ENCODE measurements at regions not wholly inside any gene's neighbourhood (a gene's known extent, or its start where the extent isn't known, plus 50 kb on each side); places are given as distances from the start of the nearest gene placed in this dataset.
A peak's percentile ranks its signal among the peaks of the same experiment; 100 is the strongest.

DNA sequence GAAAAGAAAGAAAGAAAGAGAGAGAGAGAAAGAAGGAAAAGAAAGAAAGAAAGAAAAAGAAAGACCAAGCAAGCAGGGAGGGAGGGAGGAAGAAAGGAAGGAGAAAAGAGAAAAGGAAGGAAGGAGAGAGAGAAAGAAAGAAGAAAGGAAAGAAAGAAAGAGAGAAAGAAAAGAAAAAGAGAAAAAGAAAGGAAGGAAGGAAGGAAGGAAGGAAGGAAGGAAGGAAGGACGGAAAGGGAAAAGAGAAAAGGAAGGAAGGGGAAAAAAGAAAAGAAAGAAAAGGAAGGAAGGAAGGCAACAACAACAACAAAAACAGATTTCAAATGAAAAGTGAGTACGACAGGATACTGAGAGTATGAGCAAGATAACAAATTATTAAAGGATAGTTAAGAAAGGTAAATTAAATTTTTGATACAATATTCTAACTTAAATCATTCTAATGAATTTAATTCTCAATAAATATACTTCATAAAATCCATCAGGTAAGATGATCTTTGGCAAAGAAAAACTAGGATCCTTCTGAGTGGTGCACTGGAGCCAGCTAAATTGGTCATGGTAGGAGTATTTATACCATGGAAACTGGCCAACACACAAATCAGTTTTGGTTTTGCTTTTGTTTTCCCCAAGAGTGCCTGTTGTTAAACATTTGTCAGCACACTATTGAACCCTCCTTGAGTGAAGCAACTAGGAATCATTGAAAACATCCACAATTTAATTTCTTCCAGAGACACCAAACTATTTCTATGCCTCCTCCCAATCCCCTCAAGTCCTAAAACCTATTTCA lies 56.1 kb upstream of the DYRK2 start:
- H3K27ac ChIP-seq (ENCODE audit: control insufficient read depth, insufficient read depth): no peak overlapping the region
- H3K4me3 ChIP-seq: peak overlapping the region; percentile 30; the same call in 1 of the 2 replicates
- peak; percentile 45 for DNase-seq (ENCODE audit: low read depth, low spot score)

GRCh38 chr12:67593041-67593440 lies 55.5 kb upstream of the DYRK2 start:
- no peak for FAIRE-seq
- ChIA-PET CTCF (interaction anchor here (0.6 to 1.3 kb wide), 2 partner anchors 35 to 350 kb away, joined by 3 read pairs; no protein-coding TSS in a partner anchor), POLR2A (no interaction called here), SMC1A (ENCODE audit: uncharacterized antibody, unreplicated experiment) (interaction anchor here (0.7 kb wide), 1 partner anchor 46 kb away, joined by 3 read pairs; no protein-coding TSS in a partner anchor), RAD21 (ENCODE audit: unreplicated experiment) (no interaction called here)
- no peak overlapping the region for H3K4me2 ChIP-seq (ENCODE audit: control insufficient read depth, insufficient read depth)
- peak overlapping the region; percentile 30; the same call in 1 of the 2 replicates for H3K4me3 ChIP-seq
- no peaks in the 10 kb centered on the region for H3K9me3 ChIP-seq (replicated peaks; ENCODE audit: control insufficient read depth, insufficient read depth, low read length)
- H3K27me3 ChIP-seq (replicated peaks in 1 of 2; ENCODE audit: control insufficient read depth in 2 of 2, insufficient read depth in 2 of 2, low read length in 1 of 2): no peaks in the 10 kb centered on the region
- no peak for DNase-seq (ENCODE audit: low read depth, low spot score)
- no peaks in the 10 kb centered on the region for H4K20me1 ChIP-seq (ENCODE audit: control insufficient read depth, insufficient read depth)
- TF ChIP-seq BHLHE40 (IDR thresholded peaks at IDR 0.05; ENCODE audit: borderline replicate concordance in 1 of 2, low read depth in 2 of 2, low read length in 1 of 2) (no peak), PAX5 (IDR thresholded peaks at IDR 0.05; ENCODE audit: borderline replicate concordance, low read depth, low read length) (no peak), MEF2A (IDR thresholded peaks at IDR 0.05; ENCODE audit: insufficient read depth, low read depth, low read length) (no peak), ZBED1 (IDR thresholded peaks at IDR 0.05; ENCODE audit: borderline replicate concordance) (no peak), TAF1 (IDR thresholded peaks at IDR 0.05; ENCODE audit: borderline replicate concordance, low read depth, low read length) (no peak), FOS (IDR thresholded peaks at IDR 0.05; ENCODE audit: borderline replicate concordance, extremely low read depth, insufficient read length) (no peak), FOXK2 (IDR thresholded peaks at IDR 0.05) (no peak), POLR2A (IDR thresholded peaks at IDR 0.05; ENCODE audit: low read depth, low read length) (no peak)
- no peak overlapping the region for H3K27ac ChIP-seq (ENCODE audit: control insufficient read depth, insufficient read depth)
- peak overlapping the region; percentile 20; the same call in 1 of the 2 replicates for H2AFZ ChIP-seq (ENCODE audit: control insufficient read depth, low read depth, low read length)
- H3K9ac ChIP-seq (ENCODE audit: control insufficient read depth, insufficient read depth, low read length): no peak overlapping the region
- H3K36me3 ChIP-seq (ENCODE audit: control insufficient read depth in 2 of 2, insufficient read depth in 2 of 2, low read length in 1 of 2): no peaks in the 10 kb centered on the region
- ATAC-seq: no peak
- intact Hi-C loops (cut with micrococcal nuclease; ENCODE audit: unreplicated experiment): no loop called here
- in situ Hi-C loops (cut with MboI): no loop called here
- H3K79me2 ChIP-seq (ENCODE audit: control insufficient read depth, insufficient read depth, low read length): no peaks in the 10 kb centered on the region
- BruUV-seq (replicated peaks): no TSS peak
- H3K4me1 ChIP-seq (ENCODE audit: control insufficient read depth, insufficient read depth, low read length): no peaks in the 10 kb centered on the region

More for the DNA sequence above, 56.1 kb upstream of the DYRK2 start:
- in situ Hi-C loops (cut with MboI) (no loop called here), intact Hi-C loops (cut with micrococcal nuclease; ENCODE audit: unreplicated experiment) (no loop called here)
- Histone ChIP-seq H3K4me2 (ENCODE audit: control insufficient read depth, insufficient read depth) (no peak overlapping the region), H3K9me3 (replicated peaks; ENCODE audit: control insufficient read depth, insufficient read depth, low read length) (no peaks in the 10 kb centered on the region), H3K79me2 (ENCODE audit: control insufficient read depth, insufficient read depth, low read length) (no peaks in the 10 kb centered on the region), H3K4me1 (ENCODE audit: control insufficient read depth, insufficient read depth, low read length) (no peaks in the 10 kb centered on the region), H3K9ac (ENCODE audit: control insufficient read depth, insufficient read depth, low read length) (no peak overlapping the region), H2AFZ (ENCODE audit: control insufficient read depth, low read depth, low read length) (peak overlapping the region; percentile 20; the same call in 1 of the 2 replicates), H3K36me3 (ENCODE audit: control insufficient read depth in 2 of 2, insufficient read depth in 2 of 2, low read length in 1 of 2) (no peaks in the 10 kb centered on the region), H3K27me3 (replicated peaks in 1 of 2; ENCODE audit: control insufficient read depth in 2 of 2, insufficient read depth in 2 of 2, low read length in 1 of 2) (no peaks in the 10 kb centered on the region), H4K20me1 (ENCODE audit: control insufficient read depth, insufficient read depth) (no peaks in the 10 kb centered on the region)
- ChIA-PET POLR2A (no interaction called here), SMC1A (ENCODE audit: uncharacterized antibody, unreplicated experiment) (interaction anchor here (0.6 kb wide), 1 partner anchor 249 kb away, joined by 3 read pairs; no protein-coding TSS in a partner anchor), RAD21 (ENCODE audit: unreplicated experiment) (no interaction called here), CTCF (interaction anchor here (0.6 to 1.3 kb wide), 3 partner anchors 34 to 350 kb away, joined by 3 read pairs; no protein-coding TSS in a partner anchor)
- no TSS peak for BruUV-seq (replicated peaks)
- FAIRE-seq (peak; percentile 74), ATAC-seq (peak; percentile 91)
- TF ChIP-seq ETV6 (conservative IDR thresholded peaks at IDR 0.05 in 1 of 2, IDR thresholded peaks at IDR 0.05 in 1 of 2; ENCODE audit: borderline replicate concordance in 1 of 2, low read depth in 1 of 2) (peak in 1 of 2 experiments; percentile 54; a peak in 1 of 4 replicates), JUND (IDR thresholded peaks at IDR 0.05; ENCODE audit: low read depth, low read length) (no peak), YBX1 (IDR thresholded peaks at IDR 0.05) (0 out of 2 replicates have a peak, but pooled peaks have one; percentile 21)
- WGBS (ENCODE audit: insufficient coverage, insufficient replicate concordance, low lambda C conversion rate, missing lambda C conversion rate): 68% methylated on average over 2 of the region's 2 CpGs

All from GM12878 (cell line).